GM10266 (cell line): ENCODE measurements at regions not wholly inside any gene's neighbourhood (a gene's known extent, or its start where the extent isn't known, plus 50 kb on each side); places are given as distances from the start of the nearest gene placed in this dataset.

ENCODE experiments used
- DNase-seq: peaks from one replicate; pipeline ENCODE4 v3.0.0; 2012; ENCODE audit errors: extremely low spot score
- CTCF ChIP-seq: IDR thresholded peaks from 2 replicates; pipeline ENCODE4 v1.5.1; 2012; ENCODE audit warnings: mild to moderate bottlenecking, low read depth; ENCODE audit not compliant: control insufficient read depth, insufficient read depth; ENCODE audit errors: missing control alignments

GRCh38 chr4:126871810-126872209 is 760.9 kb upstream of the INTU start:
- TF ChIP-seq CTCF, result no peak
- no peak for DNase-seq

- TF ChIP-seq CTCF, result no peak
These were observed 758.2 kb upstream of the INTU start for GRCh38 chr4:126874533-126874932.

GRCh38 chr4:126888968-126889367 is 743.8 kb upstream of the INTU start:
- DNase-seq, result no peak
- TF ChIP-seq CTCF, result no peak

More at GRCh38 chr4:126874533-126874932, 758.2 kb upstream of the INTU start:
- DNase-seq, result no peak

- DNase-seq, result no peak
These were observed 742.4 kb upstream of the INTU start for GRCh38 chr4:126890383-126890782.

GRCh38 chr4:126890994-126891393 is 741.8 kb upstream of the INTU start:
- DNase-seq, result no peak
- TF ChIP-seq CTCF, result no peak

More at GRCh38 chr4:126890383-126890782, 742.4 kb upstream of the INTU start:
- no peak for TF ChIP-seq CTCF

GRCh38 chr4:126894963-126895362 is 737.8 kb upstream of the INTU start:
- no peak for TF ChIP-seq CTCF
- no peak for DNase-seq

- no peak for DNase-seq
These were observed 736.7 kb upstream of the INTU start for GRCh38 chr4:126895988-126896570.

More at GRCh38 chr4:126895988-126896570, 736.7 kb upstream of the INTU start:
- no peak for TF ChIP-seq CTCF
